Gastroesophageal sphincter (tissue), 4 donors: ENCODE measurements at regions not wholly inside any gene's neighbourhood (a gene's known extent, or its start where the extent isn't known, plus 50 kb on each side); places are given as distances from the start of the nearest gene placed in this dataset.

Experiments used
- ATAC-seq: fragments of 150-250 bp; one replicate; pipeline ENCODE4 v1.9.1; 2016; ENCODE audit warnings: mild to moderate bottlenecking, moderate library complexity
- H3K27ac ChIP-seq, 4 donors: fragments of 200-600 bp; sonication (generic) in 3 of 4; 1 replicate in 3 of 4; 2 replicates in 1 of 4; pipeline ENCODE4 v1.5.1; 2016 to 2019
- H3K27me3 ChIP-seq: fragments of 200-600 bp; sonication (generic); one replicate; pipeline ENCODE4 v1.5.1; 2019
- H3K36me3 ChIP-seq, 2 donors: fragments of 200-600 bp; sonication (generic); one replicate each; pipeline ENCODE4 v1.5.1; 2019; ENCODE audit warnings: control low read depth in 1 of 2
- H3K4me1 ChIP-seq, 3 donors: fragments of 200-600 bp; sonication (generic); 1 replicate in 2 of 3; 2 replicates in 1 of 3; pipeline ENCODE4 v1.5.1; 2016 to 2019; ENCODE audit warnings: control low read depth in 2 of 3
- H3K4me3 ChIP-seq, 2 donors: fragments of 200-600 bp; sonication (generic); one replicate each; pipeline ENCODE4 v1.5.1; 2019; ENCODE audit warnings: mild to moderate bottlenecking in 1 of 2, moderate library complexity in 1 of 2
- H3K9me3 ChIP-seq, 3 donors: fragments of 200-600 bp; sonication (generic); one replicate each; pipeline ENCODE4 v1.5.1; 2017 to 2019; ENCODE audit warnings: control low read depth in 2 of 3
- EP300 ChIP-seq: sonication (generic); formaldehyde crosslinking; IDR thresholded peaks from one replicate; pipeline ENCODE4 v1.6.1; 2017; ENCODE audit warnings: antibody characterized with exemption, mild to moderate bottlenecking
- POLR2A ChIP-seq, 2 donors: fragments of 450-650 bp; IDR thresholded peaks; one replicate each; pipeline ENCODE4 v1.6.1; 2017; ENCODE audit warnings: antibody characterized with exemption in 2 of 2, mild to moderate bottlenecking in 2 of 2, moderate library complexity in 1 of 2
- POLR2AphosphoS5 ChIP-seq: sonication (generic); formaldehyde crosslinking; IDR thresholded peaks from one replicate; pipeline ENCODE4 v1.6.1; 2017; ENCODE audit warnings: antibody characterized with exemption
- WGBS, 2 donors: methylation state at CpG; one replicate each; pipeline ENCODE4 v1.1.5; 2018; ENCODE audit warnings: low coverage in 1 of 2; 5-methylcytosine and 5-hydroxymethylcytosine counted together
- TF ChIP-seq, protein P1 (sequence below), 4 experiments: fragments of 200-600 bp in 2 of 4; fragments of 450-650 bp in 2 of 4; sonication (generic) in 1 of 4; IDR thresholded peaks; one replicate each; pipeline ENCODE4 v1.5.1; 2017 to 2019; ENCODE audit warnings: antibody characterized with exemption in 4 of 4, mild to moderate bottlenecking in 2 of 4, moderate library complexity in 2 of 4

DNA sequence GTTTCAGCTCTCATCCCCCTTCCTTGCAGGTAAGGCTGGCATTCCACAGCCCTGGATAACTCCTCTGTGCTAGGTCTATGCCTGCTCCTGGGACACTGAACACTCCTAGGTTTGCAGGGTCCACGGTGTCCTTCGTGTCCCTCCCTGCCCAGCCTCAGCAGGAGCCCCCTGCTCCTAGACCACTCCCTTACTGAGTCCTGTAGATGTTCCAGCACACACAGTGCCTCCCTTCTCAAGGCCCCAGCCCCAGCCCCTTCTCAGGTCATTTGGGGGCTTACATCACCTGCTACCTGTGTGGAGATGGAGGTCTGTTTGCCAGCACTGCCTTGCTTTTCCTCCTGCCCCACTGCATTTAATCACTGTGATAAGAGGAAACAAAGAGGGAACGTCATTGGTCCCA is 146.4 kb upstream of the TNP1 start:
- no peaks in the 10 kb centered on the region for H3K27me3 ChIP-seq
- no peaks in the 10 kb centered on the region for H3K9me3 ChIP-seq
- no peak overlapping the region for H3K4me3 ChIP-seq
- no peak overlapping the region for H3K27ac ChIP-seq
- TF ChIP-seq EP300 (no peak), POLR2A (IDR thresholded peaks at IDR 0.05) (no peak), POLR2AphosphoS5 (no peak)
- TF ChIP-seq, protein P1, sequence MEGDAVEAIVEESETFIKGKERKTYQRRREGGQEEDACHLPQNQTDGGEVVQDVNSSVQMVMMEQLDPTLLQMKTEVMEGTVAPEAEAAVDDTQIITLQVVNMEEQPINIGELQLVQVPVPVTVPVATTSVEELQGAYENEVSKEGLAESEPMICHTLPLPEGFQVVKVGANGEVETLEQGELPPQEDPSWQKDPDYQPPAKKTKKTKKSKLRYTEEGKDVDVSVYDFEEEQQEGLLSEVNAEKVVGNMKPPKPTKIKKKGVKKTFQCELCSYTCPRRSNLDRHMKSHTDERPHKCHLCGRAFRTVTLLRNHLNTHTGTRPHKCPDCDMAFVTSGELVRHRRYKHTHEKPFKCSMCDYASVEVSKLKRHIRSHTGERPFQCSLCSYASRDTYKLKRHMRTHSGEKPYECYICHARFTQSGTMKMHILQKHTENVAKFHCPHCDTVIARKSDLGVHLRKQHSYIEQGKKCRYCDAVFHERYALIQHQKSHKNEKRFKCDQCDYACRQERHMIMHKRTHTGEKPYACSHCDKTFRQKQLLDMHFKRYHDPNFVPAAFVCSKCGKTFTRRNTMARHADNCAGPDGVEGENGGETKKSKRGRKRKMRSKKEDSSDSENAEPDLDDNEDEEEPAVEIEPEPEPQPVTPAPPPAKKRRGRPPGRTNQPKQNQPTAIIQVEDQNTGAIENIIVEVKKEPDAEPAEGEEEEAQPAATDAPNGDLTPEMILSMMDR (IDR thresholded peaks at IDR 0.05): no peak
- ATAC-seq: no peak
- WGBS, 2 donors: 80 to 90% methylated on average over 1 to 2 of the region's 3 CpGs
- H3K36me3 ChIP-seq: no peaks in the 10 kb centered on the region
- H3K4me1 ChIP-seq: no peaks in the 10 kb centered on the region

DNA sequence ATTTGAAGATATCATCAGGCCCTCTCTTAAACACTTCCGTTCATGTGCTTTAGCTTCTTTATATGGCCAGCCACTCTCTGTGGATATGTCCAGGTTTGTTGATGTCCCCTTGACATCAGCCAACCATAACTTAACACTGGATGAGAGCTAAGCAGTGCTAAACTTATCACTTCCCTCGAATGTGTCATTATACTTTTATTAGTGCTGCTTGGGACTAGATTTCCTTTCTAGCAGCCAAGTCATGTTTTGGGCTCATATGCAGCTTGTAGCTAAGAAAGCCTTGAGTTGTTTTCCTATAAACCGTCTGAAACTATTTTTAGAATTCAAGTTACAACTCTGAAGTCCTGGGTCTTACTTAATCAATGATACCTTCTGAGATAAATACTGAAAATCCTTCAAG is 144.8 kb upstream of the TNP1 start:
- no peak overlapping the region for H3K4me3 ChIP-seq
- no peak overlapping the region for H3K27ac ChIP-seq
- TF ChIP-seq, protein P1 (IDR thresholded peaks at IDR 0.05): no peak
- TF ChIP-seq EP300: no peak
- TF ChIP-seq POLR2AphosphoS5: no peak
- no peak for TF ChIP-seq POLR2A (IDR thresholded peaks at IDR 0.05)
- H3K4me1 ChIP-seq: no peaks in the 10 kb centered on the region
- WGBS, 2 donors: 13 to 30% methylated on average over 2 to 3 of the region's 3 CpGs
- no peaks in the 10 kb centered on the region for H3K36me3 ChIP-seq
- ATAC-seq: no peak
- H3K9me3 ChIP-seq: no peaks in the 10 kb centered on the region
- H3K27me3 ChIP-seq: no peaks in the 10 kb centered on the region

DNA sequence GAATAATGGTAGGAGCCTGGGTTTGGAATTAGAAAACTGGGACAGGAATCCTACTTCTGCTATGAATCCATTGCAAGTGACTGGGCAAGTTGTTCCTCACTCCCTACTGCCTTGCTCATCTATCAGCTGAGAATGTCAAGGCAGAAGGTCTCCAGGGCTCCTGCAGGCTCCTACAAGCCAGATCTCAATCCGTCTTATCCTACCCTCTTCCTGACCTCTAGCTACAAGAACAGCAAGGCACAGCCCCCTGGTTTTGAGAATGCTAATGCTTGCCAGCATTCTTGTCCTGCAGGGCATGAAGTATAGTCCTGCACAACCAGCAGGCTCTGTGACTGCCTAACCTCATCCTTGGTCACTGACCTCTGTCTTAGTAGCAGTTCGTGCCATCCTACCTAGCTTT is 141.9 kb upstream of the TNP1 start:
- no peaks in the 10 kb centered on the region for H3K36me3 ChIP-seq
- 90 to 100% methylated on average over 1 to 2 of the region's 2 CpGs for WGBS, 2 donors
- H3K9me3 ChIP-seq: no peaks in the 10 kb centered on the region
- no peak overlapping the region for H3K4me3 ChIP-seq
- ATAC-seq: no peak
- TF ChIP-seq, protein P1 (IDR thresholded peaks at IDR 0.05): no peak
- TF ChIP-seq POLR2AphosphoS5 (no peak), POLR2A (IDR thresholded peaks at IDR 0.05) (no peak), EP300 (no peak)
- no peak overlapping the region for H3K27ac ChIP-seq
- H3K27me3 ChIP-seq: no peaks in the 10 kb centered on the region
- H3K4me1 ChIP-seq: no peaks in the 10 kb centered on the region

DNA sequence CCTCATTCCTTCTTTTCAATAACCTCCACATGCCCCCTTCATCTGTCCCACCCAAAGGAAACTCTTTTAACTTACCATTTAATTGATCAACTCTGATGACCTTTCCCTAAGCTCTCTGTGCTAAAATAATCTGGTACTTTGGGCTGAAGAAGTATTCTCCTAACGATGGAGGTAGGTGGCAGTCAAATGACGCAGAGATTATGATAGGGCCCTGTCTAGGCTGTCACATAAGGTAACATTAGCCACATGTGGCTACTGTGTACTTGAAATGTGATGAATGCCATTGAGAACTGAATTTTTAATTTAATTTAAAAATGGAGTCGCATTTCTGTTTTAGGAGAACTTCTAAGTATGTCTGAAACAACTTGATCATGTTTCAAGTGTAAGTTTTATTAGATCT is 140.5 kb upstream of the TNP1 start:
- no peak overlapping the region for H3K4me3 ChIP-seq
- H3K27me3 ChIP-seq: no peaks in the 10 kb centered on the region
- no peak for ATAC-seq
- 63 to 90% methylated on average over 2 to 3 of the region's 3 CpGs for WGBS, 2 donors
- TF ChIP-seq EP300 (no peak), POLR2A (IDR thresholded peaks at IDR 0.05) (no peak), POLR2AphosphoS5 (no peak)
- TF ChIP-seq, protein P1 (IDR thresholded peaks at IDR 0.05): no peak
- no peaks in the 10 kb centered on the region for H3K9me3 ChIP-seq
- no peak overlapping the region for H3K27ac ChIP-seq
- H3K4me1 ChIP-seq: no peaks in the 10 kb centered on the region
- no peaks in the 10 kb centered on the region for H3K36me3 ChIP-seq

DNA sequence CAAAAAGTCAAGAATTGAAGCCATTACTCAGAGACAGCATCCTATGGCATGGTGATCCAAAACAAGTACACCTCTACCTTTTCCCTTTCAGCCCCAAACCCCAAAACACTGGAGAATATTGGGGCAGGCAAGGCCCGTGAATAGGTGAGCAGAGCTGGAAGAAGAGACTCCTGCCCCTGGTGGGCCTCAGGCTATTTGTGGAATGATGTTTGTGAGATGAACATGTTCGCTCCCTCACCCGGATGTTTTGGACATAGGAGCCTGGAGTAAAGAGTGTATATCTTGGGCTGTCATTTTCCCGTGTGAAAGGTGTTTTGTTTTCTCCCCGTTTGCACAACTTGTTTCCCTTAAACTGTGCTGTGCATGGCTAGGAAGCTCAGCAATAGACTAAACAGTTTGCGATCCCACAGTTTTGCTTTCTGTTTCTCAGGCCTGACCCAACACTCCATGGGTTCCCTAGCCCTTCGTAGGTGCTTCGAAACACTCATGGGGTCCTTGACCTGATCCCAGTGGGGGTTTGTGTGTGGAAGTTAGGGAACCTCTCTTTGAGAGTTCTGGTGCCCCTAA is 136.5 kb upstream of the TNP1 start:
- TF ChIP-seq POLR2AphosphoS5 (no peak), EP300 (no peak), POLR2A (IDR thresholded peaks at IDR 0.05) (no peak)
- TF ChIP-seq, protein P1 (IDR thresholded peaks at IDR 0.05): no peak
- Histone ChIP-seq H3K27me3 (no peaks in the 10 kb centered on the region), H3K4me3 (no peak overlapping the region), H3K4me1 (peaks cover 0 to 12% (median 0%) of the 10 kb centered on the region in 3 donors), H3K9me3 (no peaks in the 10 kb centered on the region), H3K27ac (no peak overlapping the region), H3K36me3 (no peaks in the 10 kb centered on the region)
- no peak for ATAC-seq
- 94 to 100% methylated on average over 3 to 8 of the region's 8 CpGs for WGBS, 2 donors
